IMR-90 (cell line): ENCODE measurements at regions not wholly inside any gene's neighbourhood (a gene's known extent, or its start where the extent isn't known, plus 50 kb on each side); places are given as distances from the start of the nearest gene placed in this dataset.

Experiments used
- ATAC-seq: fragments of 200-7000 bp; cut with Tn5 transposase; 2 replicates; pipeline ENCODE4 v1.9.1; 2020; ENCODE audit warnings: low read depth, mild to moderate bottlenecking, moderate library complexity
- BruUV-seq: library from RNA; stranded (reverse); fragments of 400-500 nt; replicated peaks from 2 replicates; lab custom pipeline; 2021; lab: Mats Ljungman, UMichigan
- CTCF ChIA-PET: fragments of 300-600 bp; formaldehyde crosslinking; extraction: SDS; loops from one replicate; lab custom pipeline; 2021; ENCODE audit warnings: antibody characterized with exemption; lab: Yijun Ruan, JAX
- POLR2A ChIA-PET: fragments of 300-600 bp; sonication (Branson Sonifier 250); formaldehyde crosslinking; loops from one replicate; lab custom pipeline; 2022; ENCODE audit warnings: antibody characterized with exemption; ENCODE audit not compliant: unreplicated experiment; lab: Charles Lee
- DNase-seq: peaks from one replicate; pipeline ENCODE4 v3.0.0; 2013
- H2AFZ ChIP-seq: replicated peaks from 2 replicates; pipeline ENCODE3; 2013; ENCODE audit warnings: low read length, mild to moderate bottlenecking; ENCODE audit not compliant: poor library complexity
- H2AK5ac ChIP-seq: 2 replicates; pipeline ENCODE4 v1.6.1; 2013; ENCODE audit warnings: low read depth, low read length, inconsistent platforms
- H2AK9ac ChIP-seq: replicated peaks from 2 replicates; pipeline ENCODE3; 2013; ENCODE audit warnings: mild to moderate bottlenecking, low read depth, low read length, moderate library complexity; ENCODE audit not compliant: poor library complexity
- H2BK120ac ChIP-seq: 2 replicates; pipeline ENCODE4 v1.6.1; 2013; ENCODE audit warnings: low read depth, low read length, inconsistent platforms
- H2BK15ac ChIP-seq: 3 replicates; pipeline ENCODE4 v1.6.1; 2013; ENCODE audit warnings: low read depth, low read length, inconsistent platforms
- H2BK20ac ChIP-seq: 2 replicates; pipeline ENCODE4 v1.6.1; 2013; ENCODE audit warnings: low read depth, mild to moderate bottlenecking, inconsistent platforms, low read length, moderate library complexity
- H2BK5ac ChIP-seq: 2 replicates; pipeline ENCODE4 v1.6.1; 2013; ENCODE audit warnings: mild to moderate bottlenecking, low read depth, low read length, inconsistent platforms; ENCODE audit not compliant: poor library complexity, severe bottlenecking
- H3K14ac ChIP-seq: replicated peaks from 2 replicates; pipeline ENCODE4 v1.6.1; 2013; ENCODE audit warnings: low read depth, low read length, inconsistent platforms
- H3K18ac ChIP-seq: 2 replicates; pipeline ENCODE4 v1.6.1; 2013; ENCODE audit warnings: low read depth, low read length, control low read depth
- H3K23ac ChIP-seq: 2 replicates; pipeline ENCODE4 v1.6.1; 2013; ENCODE audit warnings: low read depth, low read length, inconsistent platforms
- H3K27ac ChIP-seq: 2 replicates; pipeline ENCODE4 v1.5.1; 2013; ENCODE audit warnings: mild to moderate bottlenecking, control low read depth, low read length; ENCODE audit not compliant: insufficient read depth
- H3K27me3 ChIP-seq: 2 replicates; pipeline ENCODE4 v1.6.1; 2013; ENCODE audit warnings: low read length; ENCODE audit not compliant: control insufficient read depth, insufficient read depth
- H3K36me3 ChIP-seq: 2 replicates; pipeline ENCODE4 v1.6.1; 2013; ENCODE audit warnings: low read length, mixed read lengths; ENCODE audit not compliant: control insufficient read depth, insufficient read depth
- H3K4ac ChIP-seq: 2 replicates; pipeline ENCODE4 v1.6.1; 2013; ENCODE audit warnings: low read depth, low read length, inconsistent platforms
- H3K4me1 ChIP-seq: 2 replicates; pipeline ENCODE4 v1.6.1; 2013; ENCODE audit warnings: low read length, mixed read lengths; ENCODE audit not compliant: control insufficient read depth, insufficient read depth
- H3K4me2 ChIP-seq: 2 replicates; pipeline ENCODE4 v1.6.1; 2013; ENCODE audit warnings: low read depth, mild to moderate bottlenecking, control low read depth, low read length, moderate library complexity
- H3K4me3 ChIP-seq: 2 replicates; pipeline ENCODE4 v1.5.1; 2013; ENCODE audit warnings: low read depth, mild to moderate bottlenecking, control low read depth, low read length, moderate library complexity; ENCODE audit not compliant: insufficient read depth
- H3K56ac ChIP-seq: 2 replicates; pipeline ENCODE4 v1.6.1; 2013; ENCODE audit warnings: low read length, inconsistent platforms; ENCODE audit not compliant: insufficient read depth; ENCODE audit errors: extremely low read depth
- H3K79me1 ChIP-seq, 2 experiments: 2 replicates each; pipeline ENCODE4 v1.6.1; 2013; ENCODE audit warnings: low read length in 2 of 2, inconsistent platforms in 1 of 2, low read depth in 1 of 2
- H3K9ac ChIP-seq: 2 replicates; pipeline ENCODE4 v1.6.1; 2013; ENCODE audit warnings: low read depth, low read length, control low read depth
- H3K9me1 ChIP-seq: 2 replicates; pipeline ENCODE4 v1.6.1; 2013; ENCODE audit warnings: low read length, inconsistent platforms; ENCODE audit not compliant: insufficient read depth
- H3K9me3 ChIP-seq: 2 replicates; pipeline ENCODE4 v1.6.1; 2013; ENCODE audit warnings: low read length; ENCODE audit not compliant: control insufficient read depth, insufficient read depth
- H4K20me1 ChIP-seq: 2 replicates; pipeline ENCODE4 v1.6.1; 2013; ENCODE audit warnings: low read length, inconsistent platforms; ENCODE audit not compliant: insufficient read depth
- H4K5ac ChIP-seq: 2 replicates; pipeline ENCODE4 v1.6.1; 2013; ENCODE audit warnings: mild to moderate bottlenecking, low read depth, low read length, control low read depth
- H4K8ac ChIP-seq, 2 experiments: 2 replicates each; pipeline ENCODE4 v1.6.1; 2013; ENCODE audit warnings: low read depth in 2 of 2, low read length in 2 of 2, control low read depth in 1 of 2, inconsistent platforms in 1 of 2
- H4K91ac ChIP-seq: 2 replicates; pipeline ENCODE4 v1.6.1; 2013; ENCODE audit warnings: low read depth, low read length, inconsistent platforms; ENCODE audit not compliant: insufficient read depth
- BHLHE40 ChIP-seq: fragments of 150-350 bp; IDR thresholded peaks from 2 replicates; pipeline ENCODE4 v1.6.1; 2016; ENCODE audit warnings: mild to moderate bottlenecking, low read depth, low read length
- CHD1 ChIP-seq: IDR thresholded peaks from 2 replicates; pipeline ENCODE4 v1.6.1; 2012; ENCODE audit warnings: low read depth, low read length, improper control_type of control experiment
- CTCF ChIP-seq: conservative IDR thresholded peaks from 2 replicates; pipeline ENCODE4 v1.5.1; 2012; ENCODE audit warnings: mild to moderate bottlenecking, low read depth, low read length, improper control_type of control experiment
- FOS ChIP-seq: fragments of 150-350 bp; IDR thresholded peaks from 2 replicates; pipeline ENCODE4 v1.6.1; 2016; ENCODE audit warnings: low read depth, low read length
- MAFK ChIP-seq: IDR thresholded peaks from 2 replicates; pipeline ENCODE4 v1.6.1; 2012; ENCODE audit warnings: low read depth, low read length, improper control_type of control experiment
- MAZ ChIP-seq: IDR thresholded peaks from 2 replicates; pipeline ENCODE4 v1.6.1; 2012; ENCODE audit warnings: low read depth, mild to moderate bottlenecking, low read length, improper control_type of control experiment, moderate library complexity, borderline replicate concordance
- MXI1 ChIP-seq: IDR thresholded peaks from 2 replicates; pipeline ENCODE4 v1.6.1; 2012; ENCODE audit warnings: low read depth, mild to moderate bottlenecking, low read length, moderate library complexity, borderline replicate concordance
- NFE2L2 ChIP-seq: fragments of 150-350 bp; IDR thresholded peaks from 2 replicates; pipeline ENCODE4 v1.6.1; 2016; ENCODE audit warnings: low read depth, mild to moderate bottlenecking, low read length
- POLR2A ChIP-seq: IDR thresholded peaks from 2 replicates; pipeline ENCODE4 v1.6.1; 2012; ENCODE audit warnings: mild to moderate bottlenecking, low read depth, low read length
- RAD21 ChIP-seq: IDR thresholded peaks from 2 replicates; pipeline ENCODE4 v1.6.1; 2012; ENCODE audit warnings: low read length, improper control_type of control experiment
- RCOR1 ChIP-seq: IDR thresholded peaks from 2 replicates; pipeline ENCODE4 v1.6.1; 2012; ENCODE audit warnings: mild to moderate bottlenecking, low read length, improper control_type of control experiment; ENCODE audit not compliant: insufficient replicate concordance
- RFX5 ChIP-seq: IDR thresholded peaks from 2 replicates; pipeline ENCODE4 v1.8.0; 2012; ENCODE audit warnings: low read depth, mild to moderate bottlenecking, low read length, moderate library complexity
- SMC3 ChIP-seq: fragments of 150-350 bp; IDR thresholded peaks from 2 replicates; pipeline ENCODE4 v1.6.1; 2016; ENCODE audit warnings: low read depth, mild to moderate bottlenecking, antibody characterized with exemption, low read length, moderate library complexity
- WGBS, 2 experiments: methylation state at CpG; one replicate each; pipeline versions ENCODE4 v1.1.5 to v1.1.7; 2013; ENCODE audit warnings: missing lambda C conversion rate in 2 of 2; ENCODE audit not compliant: insufficient read length in 1 of 2; ENCODE audit errors: extremely low coverage in 2 of 2; 5-methylcytosine and 5-hydroxymethylcytosine counted together
- dilution Hi-C: fragments of 300-500 bp; cut with HindIII; formaldehyde crosslinking; loops from one replicate; pipeline ENCODE4 v1.14.3; 2018; ENCODE audit warnings: low sequenced_read_pairs; ENCODE audit not compliant: unreplicated experiment
- in situ Hi-C: fragments of 300-500 bp; cut with MboI; formaldehyde crosslinking; loops from 3 replicates; pipeline ENCODE4 v1.14.3; 2019; ENCODE audit warnings: low sequenced_read_pairs, inconsistent platforms, mixed read lengths
- intact Hi-C: fragments of 100-400 bp; cut with micrococcal nuclease; formaldehyde crosslinking; loops from 2 replicates; pipeline ENCODE4 v1.10.0; 2022
- TF ChIP-seq, protein P1 (sequence below): fragments of 150-350 bp; IDR thresholded peaks from 2 replicates; pipeline ENCODE4 v1.6.1; 2017; ENCODE audit warnings: mild to moderate bottlenecking, antibody characterized with exemption, low read length, low read depth
- TF ChIP-seq, protein P2 (sequence below): fragments of 150-350 bp; IDR thresholded peaks from 2 replicates; pipeline ENCODE4 v1.6.1; 2016; ENCODE audit warnings: low read depth, mild to moderate bottlenecking, low read length, moderate library complexity, borderline replicate concordance

DNA sequence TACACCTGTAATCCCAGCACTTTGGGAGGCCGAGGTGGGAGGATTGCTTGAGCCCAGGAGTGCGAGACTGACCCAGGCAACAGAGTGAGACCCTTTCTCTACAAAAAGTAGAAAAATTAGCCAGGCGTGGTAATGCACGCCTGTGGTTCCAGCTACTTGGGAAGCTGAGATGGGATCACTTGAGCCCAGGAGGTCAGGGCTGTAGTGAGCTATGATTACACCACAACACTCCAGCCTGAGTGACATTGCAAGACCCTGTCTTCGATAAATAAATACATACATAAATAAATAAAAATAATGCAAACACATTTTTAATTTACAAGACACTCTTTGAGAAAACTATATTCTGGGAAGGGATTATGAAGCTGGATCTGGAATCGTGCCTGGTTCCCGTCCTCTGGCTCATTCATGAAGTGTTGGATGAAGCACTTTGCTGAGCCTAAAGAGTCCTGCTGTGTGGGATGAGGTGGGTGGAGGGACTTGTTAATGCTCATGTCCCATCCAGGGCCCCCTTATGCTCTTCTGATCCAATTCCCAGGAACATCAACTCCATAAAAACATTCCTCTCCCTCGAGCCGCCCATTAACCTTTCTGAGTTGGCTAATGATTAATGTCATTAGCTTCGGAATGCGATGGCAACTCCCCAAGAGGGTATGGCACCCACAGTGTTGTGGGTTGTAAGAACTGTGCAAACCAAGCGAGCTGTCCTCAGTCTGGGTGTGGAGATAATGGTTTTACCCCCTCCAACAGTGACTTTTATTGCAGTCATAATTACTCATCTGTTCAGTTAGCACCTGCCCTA, 236.3 kb downstream of the BAMBI start:
- Histone ChIP-seq H2BK20ac (no peak overlapping the region), H2AFZ (no peak overlapping the region), H3K9me1 (peaks cover 4% of the 10 kb centered on the region), H3K9me3 (no peaks in the 10 kb centered on the region), H4K20me1 (no peaks in the 10 kb centered on the region), H2AK5ac (peak overlapping the region; percentile 68; the same call in 1 of the 2 replicates), H3K9ac (no peak overlapping the region), H3K27me3 (no peaks in the 10 kb centered on the region), H2BK120ac (no peak overlapping the region), H3K56ac (no peak overlapping the region), H3K79me1 (no peaks in the 10 kb centered on the region), H4K91ac (no peak overlapping the region), H3K18ac (no peak overlapping the region), H2BK5ac (no peak overlapping the region), H3K27ac (no peak overlapping the region), H2BK15ac (no peak overlapping the region), H3K4me3 (no peak overlapping the region), H4K8ac (no peak overlapping the region), H3K4me1 (peaks cover 4% of the 10 kb centered on the region), H3K14ac (peak overlapping the region; percentile 31; the same call in 1 of the 2 replicates), H3K4ac (no peak overlapping the region), H4K5ac (no peak overlapping the region), H3K23ac (no peak overlapping the region), H2AK9ac (no peak overlapping the region), H3K4me2 (no peak overlapping the region), H3K36me3 (no peaks in the 10 kb centered on the region)
- intact Hi-C loops (no loop called here), dilution Hi-C loops (no loop called here), in situ Hi-C loops (no loop called here)
- ATAC-seq, result no peak
- TF ChIP-seq POLR2A (no peak), RAD21 (no peak), RFX5 (no peak), BHLHE40 (no peak), MAFK (no peak), CTCF (no peak), FOS (no peak), MXI1 (no peak), NFE2L2 (no peak), MAZ (no peak), SMC3 (no peak), CHD1 (no peak), RCOR1 (no peak)
- TF ChIP-seq, protein P1, sequence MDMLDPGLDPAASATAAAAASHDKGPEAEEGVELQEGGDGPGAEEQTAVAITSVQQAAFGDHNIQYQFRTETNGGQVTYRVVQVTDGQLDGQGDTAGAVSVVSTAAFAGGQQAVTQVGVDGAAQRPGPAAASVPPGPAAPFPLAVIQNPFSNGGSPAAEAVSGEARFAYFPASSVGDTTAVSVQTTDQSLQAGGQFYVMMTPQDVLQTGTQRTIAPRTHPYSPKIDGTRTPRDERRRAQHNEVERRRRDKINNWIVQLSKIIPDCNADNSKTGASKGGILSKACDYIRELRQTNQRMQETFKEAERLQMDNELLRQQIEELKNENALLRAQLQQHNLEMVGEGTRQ, result no peak
- TF ChIP-seq, protein P2, sequence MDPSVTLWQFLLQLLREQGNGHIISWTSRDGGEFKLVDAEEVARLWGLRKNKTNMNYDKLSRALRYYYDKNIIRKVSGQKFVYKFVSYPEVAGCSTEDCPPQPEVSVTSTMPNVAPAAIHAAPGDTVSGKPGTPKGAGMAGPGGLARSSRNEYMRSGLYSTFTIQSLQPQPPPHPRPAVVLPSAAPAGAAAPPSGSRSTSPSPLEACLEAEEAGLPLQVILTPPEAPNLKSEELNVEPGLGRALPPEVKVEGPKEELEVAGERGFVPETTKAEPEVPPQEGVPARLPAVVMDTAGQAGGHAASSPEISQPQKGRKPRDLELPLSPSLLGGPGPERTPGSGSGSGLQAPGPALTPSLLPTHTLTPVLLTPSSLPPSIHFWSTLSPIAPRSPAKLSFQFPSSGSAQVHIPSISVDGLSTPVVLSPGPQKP, result no peak
- CTCF ChIA-PET, result no interaction called here
- POLR2A ChIA-PET, result no interaction called here
- no peak for DNase-seq
- no CpG with 5 or more reads among the region's 12 CpGs for WGBS, 2 experiments
- BruUV-seq, result no TSS peak
